ENCODE measurements at regions not wholly inside any gene's neighbourhood (a gene's known extent, or its start where the extent isn't known, plus 50 kb on each side); places are given as distances from the start of the nearest gene placed in this dataset.
A peak's percentile ranks its signal among the peaks of the same experiment; 100 is the strongest.

- TF ChIP-seq, protein P1, sequence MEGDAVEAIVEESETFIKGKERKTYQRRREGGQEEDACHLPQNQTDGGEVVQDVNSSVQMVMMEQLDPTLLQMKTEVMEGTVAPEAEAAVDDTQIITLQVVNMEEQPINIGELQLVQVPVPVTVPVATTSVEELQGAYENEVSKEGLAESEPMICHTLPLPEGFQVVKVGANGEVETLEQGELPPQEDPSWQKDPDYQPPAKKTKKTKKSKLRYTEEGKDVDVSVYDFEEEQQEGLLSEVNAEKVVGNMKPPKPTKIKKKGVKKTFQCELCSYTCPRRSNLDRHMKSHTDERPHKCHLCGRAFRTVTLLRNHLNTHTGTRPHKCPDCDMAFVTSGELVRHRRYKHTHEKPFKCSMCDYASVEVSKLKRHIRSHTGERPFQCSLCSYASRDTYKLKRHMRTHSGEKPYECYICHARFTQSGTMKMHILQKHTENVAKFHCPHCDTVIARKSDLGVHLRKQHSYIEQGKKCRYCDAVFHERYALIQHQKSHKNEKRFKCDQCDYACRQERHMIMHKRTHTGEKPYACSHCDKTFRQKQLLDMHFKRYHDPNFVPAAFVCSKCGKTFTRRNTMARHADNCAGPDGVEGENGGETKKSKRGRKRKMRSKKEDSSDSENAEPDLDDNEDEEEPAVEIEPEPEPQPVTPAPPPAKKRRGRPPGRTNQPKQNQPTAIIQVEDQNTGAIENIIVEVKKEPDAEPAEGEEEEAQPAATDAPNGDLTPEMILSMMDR (IDR thresholded peaks at IDR 0.05) = peak in 6 of 7 experiments; percentile 40 to 61 (median 58)
- no peak for TF ChIP-seq POLR2A (IDR thresholded peaks at IDR 0.05)
Observed at GRCh38 chr20:39112178-39112743, 150.1 kb downstream of the DHX35 start.

Measured in body of pancreas (tissue), 4 donors.